Stomach (tissue), 8 donors: ENCODE measurements at regions not wholly inside any gene's neighbourhood (a gene's known extent, or its start where the extent isn't known, plus 50 kb on each side); places are given as distances from the start of the nearest gene placed in this dataset.

ENCODE experiments used
- DNase-seq, 2 donors: peaks; one replicate each; pipeline versions ENCODE4 v3.0.0 to v3.0.0-alpha.2; 2013 to 2019
- H3K27ac ChIP-seq, 5 donors: fragments of 200-600 bp in 4 of 5; sonication (generic) in 4 of 5; one replicate each; pipeline ENCODE4 v1.5.1; 2013 to 2019; ENCODE audit warnings: mild to moderate bottlenecking in 1 of 5, moderate library complexity in 1 of 5
- H3K27me3 ChIP-seq, 3 donors: fragments of 200-600 bp; sonication (generic); one replicate each; pipeline ENCODE4 v1.5.1; 2017 to 2019; ENCODE audit warnings: mixed run types in 1 of 3
- H3K36me3 ChIP-seq, 4 donors: fragments of 200-600 bp; sonication (generic); 1 replicate in 3 of 4; 2 replicates in 1 of 4; pipeline ENCODE4 v1.5.1; 2016 to 2019
- H3K4me1 ChIP-seq, 4 donors: fragments of 200-600 bp; sonication (generic); one replicate each; pipeline ENCODE4 v1.5.1; 2016 to 2019
- H3K4me3 ChIP-seq, 4 donors: fragments of 200-600 bp; sonication (generic) in 3 of 4; one replicate each; pipeline ENCODE4 v1.5.1; 2016 to 2019; ENCODE audit warnings: mild to moderate bottlenecking in 1 of 4
- H3K9me3 ChIP-seq, 4 donors: fragments of 200-600 bp; sonication (generic); one replicate each; pipeline ENCODE4 v1.5.1; 2016 to 2019
- EP300 ChIP-seq: sonication (generic); formaldehyde crosslinking; IDR thresholded peaks from one replicate; pipeline ENCODE4 v1.6.1; 2017; ENCODE audit warnings: antibody characterized with exemption
- POLR2A ChIP-seq, 4 donors: fragments of 450-650 bp; IDR thresholded peaks; one replicate each; pipeline ENCODE4 v1.6.1; 2016; ENCODE audit warnings: antibody characterized with exemption in 4 of 4, control low read depth in 2 of 4, mild to moderate bottlenecking in 1 of 4, moderate library complexity in 1 of 4
- POLR2AphosphoS5 ChIP-seq, 3 donors: sonication (generic); formaldehyde crosslinking; IDR thresholded peaks; one replicate each; pipeline ENCODE4 v1.6.1; 2016; ENCODE audit warnings: antibody characterized with exemption in 3 of 3
- WGBS, 5 donors: extraction: QIAGEN DNeasy Blood & Tissue Kit in 3 of 5; methylation state at CpG; one replicate each; pipeline versions ENCODE4 v1.1.5 to v1.1.7; 2013 to 2018; 5-methylcytosine and 5-hydroxymethylcytosine counted together
- intact Hi-C: fragments of 100-400 bp; cut with DNase I; formaldehyde crosslinking; loops from one replicate; pipeline ENCODE4 v1.15.1; 2023; ENCODE audit warnings: low total_unique reads
- TF ChIP-seq, protein P1 (sequence below), 7 experiments: fragments of 450-650 bp in 4 of 7; fragments of 200-600 bp in 3 of 7; sonication (generic) in 3 of 7; IDR thresholded peaks; one replicate each; pipeline ENCODE4 v1.5.1; 2016 to 2019; ENCODE audit warnings: antibody characterized with exemption in 7 of 7, control low read depth in 2 of 7, mild to moderate bottlenecking in 1 of 7
- donor health status: healthy with polysubstance abuse.
- donor health status: Bipolar disorder and iron deficiency.
- donor health status: healthy.

DNA sequence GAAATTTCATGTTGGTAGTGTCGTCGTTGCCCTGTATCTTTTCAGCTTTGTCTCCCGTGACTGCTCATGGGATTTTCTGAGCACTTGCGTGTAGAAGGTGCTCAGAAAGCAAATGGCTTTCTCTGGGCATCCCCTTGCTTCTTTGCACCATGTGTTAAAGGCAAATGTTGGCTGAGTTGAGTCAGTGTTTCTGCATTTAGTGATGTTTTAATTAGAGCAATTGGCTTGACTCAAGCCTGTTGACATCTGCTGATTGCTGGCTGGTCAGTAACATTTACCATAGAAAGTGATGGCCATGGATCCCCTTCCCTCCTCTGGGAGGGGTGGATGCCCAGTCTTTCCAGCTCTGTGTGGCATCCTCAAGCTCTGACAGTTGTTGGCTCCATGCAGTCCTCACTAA, 187.2 kb upstream of the MPHOSPH6 start:
- DNase-seq, result no peak
- intact Hi-C loops, result no loop called here
- H3K4me3 ChIP-seq, result no peak overlapping the region

DNA sequence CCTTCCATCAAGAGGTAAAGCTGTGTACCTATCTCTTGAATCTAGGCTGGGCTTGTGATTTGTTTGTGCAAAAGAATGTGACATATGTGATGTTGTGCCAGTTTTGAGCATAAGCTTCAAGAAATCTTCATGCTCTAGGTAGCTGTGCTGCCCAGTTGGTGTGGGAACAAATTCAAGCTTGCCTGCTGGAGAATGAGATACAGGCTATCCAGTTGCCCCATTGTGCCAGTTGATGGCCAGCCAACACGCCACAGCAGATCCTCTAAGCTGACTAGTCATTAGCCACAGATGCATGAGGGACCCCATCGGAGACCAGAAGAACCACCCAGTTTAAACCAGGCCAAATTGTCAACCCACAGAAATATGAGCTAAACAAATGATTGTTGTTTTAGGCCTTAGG, 180.5 kb upstream of the MPHOSPH6 start:
- 65 to 93% (median 87%) methylated on average over 2 of the region's 2 CpGs for WGBS, 5 donors
- H3K36me3 ChIP-seq, result no peaks in the 10 kb centered on the region
- DNase-seq, result no peak
- TF ChIP-seq POLR2AphosphoS5 (IDR thresholded peaks at IDR 0.05) (no peak), EP300 (no peak), POLR2A (IDR thresholded peaks at IDR 0.05) (no peak)
- TF ChIP-seq, protein P1, sequence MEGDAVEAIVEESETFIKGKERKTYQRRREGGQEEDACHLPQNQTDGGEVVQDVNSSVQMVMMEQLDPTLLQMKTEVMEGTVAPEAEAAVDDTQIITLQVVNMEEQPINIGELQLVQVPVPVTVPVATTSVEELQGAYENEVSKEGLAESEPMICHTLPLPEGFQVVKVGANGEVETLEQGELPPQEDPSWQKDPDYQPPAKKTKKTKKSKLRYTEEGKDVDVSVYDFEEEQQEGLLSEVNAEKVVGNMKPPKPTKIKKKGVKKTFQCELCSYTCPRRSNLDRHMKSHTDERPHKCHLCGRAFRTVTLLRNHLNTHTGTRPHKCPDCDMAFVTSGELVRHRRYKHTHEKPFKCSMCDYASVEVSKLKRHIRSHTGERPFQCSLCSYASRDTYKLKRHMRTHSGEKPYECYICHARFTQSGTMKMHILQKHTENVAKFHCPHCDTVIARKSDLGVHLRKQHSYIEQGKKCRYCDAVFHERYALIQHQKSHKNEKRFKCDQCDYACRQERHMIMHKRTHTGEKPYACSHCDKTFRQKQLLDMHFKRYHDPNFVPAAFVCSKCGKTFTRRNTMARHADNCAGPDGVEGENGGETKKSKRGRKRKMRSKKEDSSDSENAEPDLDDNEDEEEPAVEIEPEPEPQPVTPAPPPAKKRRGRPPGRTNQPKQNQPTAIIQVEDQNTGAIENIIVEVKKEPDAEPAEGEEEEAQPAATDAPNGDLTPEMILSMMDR (IDR thresholded peaks at IDR 0.05), result no peak
- no peaks in the 10 kb centered on the region for H3K9me3 ChIP-seq
- H3K27me3 ChIP-seq, result no peaks in the 10 kb centered on the region
- H3K27ac ChIP-seq, result no peak overlapping the region
- intact Hi-C loops, result no loop called here
- no peak overlapping the region for H3K4me3 ChIP-seq
- H3K4me1 ChIP-seq, result no peaks in the 10 kb centered on the region

More for the DNA sequence above, 187.2 kb upstream of the MPHOSPH6 start:
- Histone ChIP-seq H3K27ac (no peak overlapping the region), H3K36me3 (no peaks in the 10 kb centered on the region), H3K9me3 (no peaks in the 10 kb centered on the region), H3K27me3 (no peaks in the 10 kb centered on the region), H3K4me1 (no peaks in the 10 kb centered on the region)
- TF ChIP-seq POLR2A (IDR thresholded peaks at IDR 0.05) (no peak), POLR2AphosphoS5 (IDR thresholded peaks at IDR 0.05) (no peak), EP300 (no peak)
- TF ChIP-seq, protein P1 (IDR thresholded peaks at IDR 0.05), result no peak
- 79 to 95% (median 91%) methylated on average over 4 of the region's 4 CpGs for WGBS, 5 donors

DNA sequence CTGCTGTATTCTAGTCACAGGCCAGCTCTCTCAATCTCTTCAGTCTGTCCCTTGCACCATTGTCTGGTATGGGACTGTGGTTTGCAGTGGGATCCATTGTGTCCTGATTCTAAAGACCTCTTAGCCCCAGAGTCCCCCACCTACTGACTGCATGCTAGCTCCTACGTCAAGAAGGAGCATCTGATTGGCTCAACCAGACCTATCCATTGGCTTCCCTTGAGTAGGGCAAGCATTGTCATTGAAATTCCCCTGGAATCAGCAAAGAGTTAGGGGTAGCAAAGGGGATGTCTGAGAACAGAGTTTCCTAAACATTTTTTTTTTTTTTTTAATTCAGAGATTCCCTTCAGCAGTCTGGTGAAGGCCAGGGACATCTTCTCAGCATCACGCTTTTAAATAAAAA, 175.3 kb upstream of the MPHOSPH6 start:
- WGBS, 5 donors, result 87 to 97% (median 92%) methylated on average over 2 of the region's 2 CpGs
- H3K27me3 ChIP-seq, result no peaks in the 10 kb centered on the region
- no peaks in the 10 kb centered on the region for H3K4me1 ChIP-seq
- no peak overlapping the region for H3K4me3 ChIP-seq
- intact Hi-C loops, result no loop called here
- TF ChIP-seq, protein P1 (IDR thresholded peaks at IDR 0.05), result no peak
- TF ChIP-seq EP300, result no peak
- TF ChIP-seq POLR2A (IDR thresholded peaks at IDR 0.05), result no peak
- TF ChIP-seq POLR2AphosphoS5 (IDR thresholded peaks at IDR 0.05), result no peak
- H3K27ac ChIP-seq, result no peak overlapping the region
- DNase-seq, result no peak
- no peaks in the 10 kb centered on the region for H3K36me3 ChIP-seq
- no peaks in the 10 kb centered on the region for H3K9me3 ChIP-seq

GRCh38 chr16:82344157-82344556, 174.1 kb upstream of the MPHOSPH6 start:
- no peaks in the 10 kb centered on the region for H3K27me3 ChIP-seq
- H3K9me3 ChIP-seq, result no peaks in the 10 kb centered on the region
- intact Hi-C loops, result loop anchor here (5.0 kb wide), 1 partner anchor 77 kb away; no protein-coding TSS in a partner anchor
- H3K27ac ChIP-seq, result no peak overlapping the region
- peak; percentile 55 to 59 for DNase-seq
- 26 to 48% (median 33%) methylated on average over 4 of the region's 4 CpGs for WGBS, 5 donors
- H3K4me3 ChIP-seq, result no peak overlapping the region
- H3K4me1 ChIP-seq, result no peaks in the 10 kb centered on the region
- TF ChIP-seq POLR2AphosphoS5 (IDR thresholded peaks at IDR 0.05) (no peak), POLR2A (IDR thresholded peaks at IDR 0.05) (no peak), EP300 (no peak)
- TF ChIP-seq, protein P1 (IDR thresholded peaks at IDR 0.05), result peak in 5 of 7 experiments; percentile 49 to 84 (median 72)
- H3K36me3 ChIP-seq, result no peaks in the 10 kb centered on the region
